Mucosa of descending colon (tissue), 3 donors: ENCODE measurements at regions not wholly inside any gene's neighbourhood (a gene's known extent, or its start where the extent isn't known, plus 50 kb on each side); places are given as distances from the start of the nearest gene placed in this dataset.

Experiments used
- ATAC-seq: fragments of 200-7000 bp; cut with Tn5 transposase; one replicate; pipeline ENCODE4 v1.9.1; 2020; ENCODE audit warnings: mild to moderate bottlenecking, moderate library complexity
- DNase-seq, 3 donors: peaks; one replicate each; pipeline ENCODE4 v3.0.0-alpha.2; 2020
- H3K36me3 ChIP-seq: fragments of 200-600 bp; one replicate; pipeline ENCODE4 v1.8.0; 2021; ENCODE audit warnings: low read depth, mild to moderate bottlenecking
- H3K4me1 ChIP-seq: fragments of 200-600 bp; one replicate; pipeline ENCODE4 v1.8.0; 2021; ENCODE audit warnings: low read depth, mild to moderate bottlenecking
- H3K4me3 ChIP-seq: fragments of 200-600 bp; one replicate; pipeline ENCODE4 v1.8.0; 2021; ENCODE audit warnings: mild to moderate bottlenecking
- H3K9me3 ChIP-seq: fragments of 200-600 bp; one replicate; pipeline ENCODE4 v1.8.0; 2021; ENCODE audit warnings: mild to moderate bottlenecking
- intact Hi-C, 2 donors: fragments of 100-400 bp; cut with DNase I in 1 of 2; cut with micrococcal nuclease in 1 of 2; formaldehyde crosslinking; loops; one replicate each; pipeline versions ENCODE4 v1.11.0 to v1.11.1; 2022; cut with DNase I, micrococcal nuclease
- TF ChIP-seq, protein P1 (sequence below): fragments of 200-600 bp; IDR thresholded peaks from one replicate; pipeline ENCODE4 v1.8.0; 2022; ENCODE audit warnings: antibody characterized with exemption, mild to moderate bottlenecking
- donor health status: DM: no; HTN: no; CAD: no; lungs with moderate emphysema.
- donor health status: DM: no; HTN: no; CAD: no.
- donor health status: DM: no; HTN: yes; CAD: no.

DNA sequence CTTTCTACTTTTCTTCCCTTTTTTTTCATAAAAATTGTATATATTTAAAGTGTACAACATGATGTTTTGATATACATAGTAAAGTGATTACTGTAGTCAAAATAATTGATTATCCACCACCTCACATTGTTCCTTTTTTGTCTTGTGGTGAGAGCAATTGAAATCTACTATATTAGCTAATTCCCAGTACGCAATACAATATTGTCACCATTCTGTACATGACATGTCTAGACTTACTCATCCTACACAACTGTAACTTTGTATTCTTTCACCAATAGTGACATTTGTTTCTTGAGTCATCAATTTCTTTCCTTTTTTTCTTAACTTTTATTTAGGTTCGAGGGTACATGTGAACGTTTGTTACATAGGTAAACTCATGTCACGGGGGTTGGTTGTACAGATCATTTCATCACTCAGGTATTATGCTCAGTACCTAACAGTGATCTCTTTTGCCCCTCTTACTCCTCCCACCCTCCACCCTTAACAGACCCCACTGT lies 265.2 kb downstream of the KCNRG start:
- Histone ChIP-seq H3K4me1 (no peaks in the 10 kb centered on the region), H3K4me3 (no peak overlapping the region), H3K36me3 (no peaks in the 10 kb centered on the region), H3K9me3 (no peaks in the 10 kb centered on the region)
- intact Hi-C loops = no loop called here
- TF ChIP-seq, protein P1, sequence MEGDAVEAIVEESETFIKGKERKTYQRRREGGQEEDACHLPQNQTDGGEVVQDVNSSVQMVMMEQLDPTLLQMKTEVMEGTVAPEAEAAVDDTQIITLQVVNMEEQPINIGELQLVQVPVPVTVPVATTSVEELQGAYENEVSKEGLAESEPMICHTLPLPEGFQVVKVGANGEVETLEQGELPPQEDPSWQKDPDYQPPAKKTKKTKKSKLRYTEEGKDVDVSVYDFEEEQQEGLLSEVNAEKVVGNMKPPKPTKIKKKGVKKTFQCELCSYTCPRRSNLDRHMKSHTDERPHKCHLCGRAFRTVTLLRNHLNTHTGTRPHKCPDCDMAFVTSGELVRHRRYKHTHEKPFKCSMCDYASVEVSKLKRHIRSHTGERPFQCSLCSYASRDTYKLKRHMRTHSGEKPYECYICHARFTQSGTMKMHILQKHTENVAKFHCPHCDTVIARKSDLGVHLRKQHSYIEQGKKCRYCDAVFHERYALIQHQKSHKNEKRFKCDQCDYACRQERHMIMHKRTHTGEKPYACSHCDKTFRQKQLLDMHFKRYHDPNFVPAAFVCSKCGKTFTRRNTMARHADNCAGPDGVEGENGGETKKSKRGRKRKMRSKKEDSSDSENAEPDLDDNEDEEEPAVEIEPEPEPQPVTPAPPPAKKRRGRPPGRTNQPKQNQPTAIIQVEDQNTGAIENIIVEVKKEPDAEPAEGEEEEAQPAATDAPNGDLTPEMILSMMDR = no peak
- DNase-seq = no peak
- ATAC-seq = no peak

DNA sequence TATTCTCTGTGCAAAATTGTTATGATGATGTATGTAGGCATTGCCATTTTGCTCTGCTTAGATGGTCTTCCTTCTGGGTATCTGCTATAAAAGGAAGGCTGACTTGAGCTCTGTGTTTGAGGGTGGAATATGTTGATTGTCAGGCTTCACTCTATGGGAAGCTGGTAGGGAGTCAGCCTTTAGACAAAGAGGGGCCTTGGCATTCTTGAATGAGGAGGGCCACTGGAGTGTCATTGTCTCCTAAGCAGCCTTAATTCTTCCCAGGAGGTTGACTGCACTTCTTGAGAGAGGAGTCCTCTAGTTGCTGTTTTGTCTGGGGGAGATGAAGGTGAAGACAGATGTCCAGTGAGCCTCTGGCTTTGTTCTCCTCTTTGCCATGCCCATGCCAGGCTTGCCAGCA lies 266.8 kb downstream of the KCNRG start:
- Histone ChIP-seq H3K36me3 (no peaks in the 10 kb centered on the region), H3K4me1 (no peaks in the 10 kb centered on the region), H3K9me3 (no peaks in the 10 kb centered on the region), H3K4me3 (no peak overlapping the region)
- TF ChIP-seq, protein P1 = no peak
- intact Hi-C loops = no loop called here
- DNase-seq (no peak), ATAC-seq (no peak)

DNA sequence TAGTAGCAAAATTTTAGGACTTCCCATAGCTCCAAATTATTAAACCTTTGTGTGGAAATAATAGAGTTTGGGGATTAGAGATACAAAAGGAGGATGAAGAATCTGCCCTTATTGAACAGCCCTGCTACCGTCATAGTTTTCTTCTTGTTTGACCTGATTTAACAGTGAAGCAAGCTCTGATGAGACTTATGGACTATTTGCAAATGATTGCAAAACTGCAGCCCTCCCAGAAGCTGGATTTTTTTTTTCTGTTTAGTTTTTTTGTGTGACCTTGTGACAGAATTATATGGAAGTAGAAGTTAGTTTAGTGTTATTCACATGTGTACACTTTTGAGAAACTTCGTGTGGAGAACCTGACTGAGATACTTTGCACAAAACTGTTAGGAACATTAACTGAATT lies 267.8 kb downstream of the KCNRG start:
- TF ChIP-seq, protein P1 = no peak

DNA sequence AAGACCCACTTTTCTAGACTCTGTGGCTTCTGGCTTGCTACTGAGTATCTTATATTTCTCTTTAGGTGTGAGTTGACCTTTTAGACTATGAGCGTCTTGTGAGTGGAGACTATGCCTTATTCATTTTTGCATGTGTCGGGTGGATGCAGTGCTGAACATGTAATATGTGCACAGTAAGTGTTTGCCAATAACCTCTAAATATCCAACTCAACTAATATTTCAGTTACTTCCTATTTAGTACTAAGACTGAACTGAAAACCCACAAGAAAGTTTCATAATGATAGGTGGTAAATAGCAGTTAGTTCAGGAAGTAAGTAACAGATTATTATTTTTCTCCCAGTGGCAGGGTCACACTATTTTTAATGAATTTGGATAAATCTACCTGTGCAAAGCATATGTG lies 269.3 kb downstream of the KCNRG start:
- intact Hi-C loops = no loop called here
- DNase-seq (no peak), ATAC-seq (no peak)
- H3K4me3 ChIP-seq = no peak overlapping the region
- no peaks in the 10 kb centered on the region for H3K36me3 ChIP-seq
- TF ChIP-seq, protein P1 = no peak
- H3K9me3 ChIP-seq = no peaks in the 10 kb centered on the region
- H3K4me1 ChIP-seq = no peaks in the 10 kb centered on the region

More for the DNA sequence above, 267.8 kb downstream of the KCNRG start:
- no peaks in the 10 kb centered on the region for H3K9me3 ChIP-seq
- intact Hi-C loops = no loop called here
- ATAC-seq = no peak
- no peaks in the 10 kb centered on the region for H3K36me3 ChIP-seq
- no peak overlapping the region for H3K4me3 ChIP-seq
- H3K4me1 ChIP-seq = no peaks in the 10 kb centered on the region
- no peak for DNase-seq

DNA sequence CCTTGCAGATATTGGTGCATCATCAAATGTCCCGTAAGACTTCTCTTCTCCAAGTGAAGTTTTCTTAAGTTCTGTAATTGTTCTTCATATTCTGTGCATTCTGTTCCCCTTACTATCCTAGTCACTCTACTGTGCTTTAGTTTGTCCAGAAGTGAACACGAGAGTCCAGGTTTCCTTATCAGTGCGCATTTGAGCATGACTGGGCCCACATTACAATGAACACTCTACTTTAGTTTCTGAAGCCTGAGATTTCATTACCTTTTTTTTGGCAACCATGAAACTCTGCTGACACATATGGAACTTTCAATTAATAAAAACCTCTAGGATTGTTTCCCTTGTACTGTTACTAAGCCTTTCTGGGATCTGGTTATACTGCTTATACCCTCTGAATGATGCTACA lies 270.0 kb downstream of the KCNRG start:
- Histone ChIP-seq H3K4me1 (no peaks in the 10 kb centered on the region), H3K9me3 (no peaks in the 10 kb centered on the region), H3K4me3 (no peak overlapping the region), H3K36me3 (no peaks in the 10 kb centered on the region)
- ATAC-seq (no peak), DNase-seq (no peak)
- TF ChIP-seq, protein P1 = no peak
- intact Hi-C loops = no loop called here

DNA sequence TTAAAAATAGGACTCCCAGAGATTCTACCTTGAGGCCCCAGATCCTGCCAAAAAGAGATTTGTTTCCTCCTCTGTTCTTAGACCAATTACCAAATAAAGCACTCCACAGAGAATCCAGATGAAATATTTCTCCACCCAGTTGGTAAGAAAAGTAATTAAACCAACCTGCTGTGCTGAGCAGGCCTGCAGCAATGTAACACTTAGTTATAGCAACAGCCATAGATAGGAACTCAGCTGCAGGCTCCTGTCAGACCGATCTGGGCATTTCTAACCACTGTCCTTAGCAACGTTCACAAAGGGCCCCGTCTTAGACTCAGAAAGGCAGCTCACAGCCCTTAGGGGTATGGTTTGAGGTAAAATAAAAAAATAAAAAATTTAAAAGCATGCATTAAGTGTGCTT lies 271.1 kb downstream of the KCNRG start:
- Histone ChIP-seq H3K4me1 (no peaks in the 10 kb centered on the region), H3K4me3 (no peak overlapping the region), H3K9me3 (no peaks in the 10 kb centered on the region), H3K36me3 (no peaks in the 10 kb centered on the region)
- intact Hi-C loops = no loop called here
- ATAC-seq = no peak
- TF ChIP-seq, protein P1 = no peak
- no peak for DNase-seq
